Astrocyte of the cerebellum (primary cell): ENCODE measurements at regions not wholly inside any gene's neighbourhood (a gene's known extent, or its start where the extent isn't known, plus 50 kb on each side); places are given as distances from the start of the nearest gene placed in this dataset.

ENCODE experiments used
- DNase-seq: peaks from one replicate; pipeline ENCODE4 v3.0.0-alpha.2; 2011; ENCODE audit warnings: low read depth
- H3K4me3 ChIP-seq: 2 replicates; pipeline ENCODE4 v1.5.1; 2011; ENCODE audit warnings: mild to moderate bottlenecking, low read depth, low read length, moderate library complexity
- in situ Hi-C: cut with HindIII; loops from 2 replicates; pipeline ENCODE4 v1.10.0; 2017; ENCODE audit warnings: low sequenced_read_pairs
- TF ChIP-seq, protein P1 (sequence below): IDR thresholded peaks from 2 replicates; pipeline ENCODE4 v1.5.1; 2012; ENCODE audit warnings: low read length, low read depth, moderate library complexity, mild to moderate bottlenecking; ENCODE audit errors: missing control alignments

GRCh38 chr6:98566126-98566525, 268.2 kb upstream of the POU3F2 start:
- in situ Hi-C loops = no loop called here
- TF ChIP-seq, protein P1, sequence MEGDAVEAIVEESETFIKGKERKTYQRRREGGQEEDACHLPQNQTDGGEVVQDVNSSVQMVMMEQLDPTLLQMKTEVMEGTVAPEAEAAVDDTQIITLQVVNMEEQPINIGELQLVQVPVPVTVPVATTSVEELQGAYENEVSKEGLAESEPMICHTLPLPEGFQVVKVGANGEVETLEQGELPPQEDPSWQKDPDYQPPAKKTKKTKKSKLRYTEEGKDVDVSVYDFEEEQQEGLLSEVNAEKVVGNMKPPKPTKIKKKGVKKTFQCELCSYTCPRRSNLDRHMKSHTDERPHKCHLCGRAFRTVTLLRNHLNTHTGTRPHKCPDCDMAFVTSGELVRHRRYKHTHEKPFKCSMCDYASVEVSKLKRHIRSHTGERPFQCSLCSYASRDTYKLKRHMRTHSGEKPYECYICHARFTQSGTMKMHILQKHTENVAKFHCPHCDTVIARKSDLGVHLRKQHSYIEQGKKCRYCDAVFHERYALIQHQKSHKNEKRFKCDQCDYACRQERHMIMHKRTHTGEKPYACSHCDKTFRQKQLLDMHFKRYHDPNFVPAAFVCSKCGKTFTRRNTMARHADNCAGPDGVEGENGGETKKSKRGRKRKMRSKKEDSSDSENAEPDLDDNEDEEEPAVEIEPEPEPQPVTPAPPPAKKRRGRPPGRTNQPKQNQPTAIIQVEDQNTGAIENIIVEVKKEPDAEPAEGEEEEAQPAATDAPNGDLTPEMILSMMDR = no peak
- no peak for DNase-seq
- H3K4me3 ChIP-seq = no peak overlapping the region

DNA sequence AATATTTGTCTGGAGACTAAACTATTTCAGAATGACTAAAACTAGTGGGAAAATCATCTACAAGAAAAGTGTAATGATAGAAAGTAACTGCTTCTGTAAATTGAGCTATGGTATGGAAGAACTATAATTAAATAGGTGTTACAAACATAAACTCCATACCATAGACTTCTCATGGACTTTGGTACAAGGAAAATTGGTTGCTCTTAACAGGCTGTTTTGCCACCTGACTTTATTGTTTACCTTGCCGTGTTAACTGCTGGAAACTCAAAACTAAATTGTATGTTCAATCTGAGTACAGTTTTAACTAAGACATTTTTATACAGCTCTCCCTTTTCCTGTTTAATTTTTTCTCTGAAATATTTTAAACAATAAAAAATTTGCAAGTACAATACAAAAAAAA, 261.8 kb upstream of the POU3F2 start:
- in situ Hi-C loops = no loop called here
- TF ChIP-seq, protein P1 = no peak
- H3K4me3 ChIP-seq = no peak overlapping the region
- DNase-seq = no peak

DNA sequence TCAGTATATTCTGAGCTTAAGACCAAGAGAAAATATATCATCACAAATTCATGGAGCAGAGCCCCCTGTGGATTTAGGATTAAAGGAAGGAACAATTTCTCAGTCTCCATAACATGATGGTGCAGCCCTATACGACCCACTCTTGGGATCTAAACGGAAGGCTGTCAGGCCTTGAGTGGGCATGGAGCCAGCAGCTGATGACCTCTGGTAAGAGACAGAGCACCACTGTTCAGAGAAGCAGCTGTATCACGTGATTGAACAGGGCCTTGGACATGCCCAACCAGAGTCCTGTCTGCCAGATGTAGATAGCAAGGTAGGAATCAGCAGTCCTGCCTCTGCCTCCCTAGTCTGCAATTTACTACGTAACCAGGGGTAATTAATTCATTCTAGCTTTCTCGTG, 259.4 kb upstream of the POU3F2 start:
- in situ Hi-C loops = no loop called here
- no peak for DNase-seq
- H3K4me3 ChIP-seq = no peak overlapping the region
- TF ChIP-seq, protein P1 = no peak

DNA sequence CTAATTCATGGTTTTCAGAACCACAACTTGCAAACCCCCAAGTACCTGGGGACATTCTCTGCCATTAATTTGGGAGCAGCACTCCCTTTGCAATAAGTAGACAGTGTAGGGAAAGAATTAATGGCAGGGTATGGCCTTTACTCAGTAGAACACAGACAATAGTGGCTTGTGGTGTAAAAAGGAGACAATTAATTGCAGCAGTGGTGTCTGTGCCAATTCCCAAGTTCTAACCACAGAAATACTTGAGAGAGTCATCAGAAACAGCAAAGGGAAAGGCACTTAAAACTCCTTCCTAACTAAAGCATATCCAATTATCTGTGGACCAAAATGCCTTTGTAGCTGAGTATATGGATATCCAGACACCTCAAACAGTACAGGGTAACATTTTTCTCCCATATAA, 257.6 kb upstream of the POU3F2 start:
- DNase-seq = peak; percentile 47
- H3K4me3 ChIP-seq = no peak overlapping the region
- in situ Hi-C loops = no loop called here
- TF ChIP-seq, protein P1 = no peak

DNA sequence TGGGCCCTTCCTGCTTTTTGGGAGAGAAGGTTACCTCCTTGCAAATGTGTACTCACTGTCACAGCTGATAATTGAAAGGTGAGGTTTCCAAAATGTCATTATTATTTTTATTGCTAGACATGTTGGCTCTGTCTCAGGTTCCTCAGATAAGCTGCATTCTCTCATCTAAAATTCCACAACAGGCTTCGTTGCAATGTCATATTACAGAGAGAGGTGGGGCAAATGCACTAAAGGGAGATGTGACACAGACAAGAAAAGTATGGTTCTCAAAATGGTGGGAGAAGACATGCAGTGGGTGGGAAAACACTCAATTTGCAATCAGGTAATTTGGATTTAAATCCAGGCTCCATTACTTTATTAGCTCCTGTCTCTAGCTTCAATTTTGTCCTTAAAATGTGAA, 256.4 kb upstream of the POU3F2 start:
- TF ChIP-seq, protein P1 = no peak
- H3K4me3 ChIP-seq = no peak overlapping the region
- in situ Hi-C loops = no loop called here
- no peak for DNase-seq

DNA sequence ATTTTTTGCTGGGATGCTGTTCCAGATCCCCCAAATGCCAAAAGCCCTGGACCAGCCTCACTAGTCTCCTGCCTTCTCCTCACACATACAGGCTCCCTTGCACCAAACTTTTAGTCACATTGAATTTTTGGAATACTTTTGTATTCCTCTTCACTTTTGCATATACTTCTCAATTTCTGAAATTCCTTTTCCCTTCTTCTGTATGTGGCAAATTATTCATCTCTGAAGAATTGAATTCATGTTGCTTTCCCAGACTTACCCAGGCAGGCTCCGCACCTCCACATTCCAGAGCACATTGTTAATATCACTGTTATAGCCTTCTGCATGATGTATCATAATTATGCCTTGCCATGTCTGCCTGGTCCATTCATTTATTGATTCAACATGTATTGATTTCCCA, 255.3 kb upstream of the POU3F2 start:
- DNase-seq = no peak
- no peak overlapping the region for H3K4me3 ChIP-seq
- in situ Hi-C loops = no loop called here
- TF ChIP-seq, protein P1 = no peak

- no peak for DNase-seq
- TF ChIP-seq, protein P1 = no peak
- in situ Hi-C loops = no loop called here
- no peak overlapping the region for H3K4me3 ChIP-seq
Measured at GRCh38 chr6:98579941-98580340, 254.4 kb upstream of the POU3F2 start.
